ENCODE measurements at regions not wholly inside any gene's neighbourhood (a gene's known extent, or its start where the extent isn't known, plus 50 kb on each side); places are given as distances from the start of the nearest gene placed in this dataset.

GRCh38 chr1:234746798-234747196 is 136.8 kb upstream of the IRF2BP2 start:
- H2BK120ac ChIP-seq (ENCODE audit: low read depth, low read length, poor library complexity, severe bottlenecking) = no peak overlapping the region
- no peak overlapping the region for H3K4me2 ChIP-seq (ENCODE audit: insufficient read depth, insufficient read length, low read length)
- H4K5ac ChIP-seq (ENCODE audit: insufficient read length, low read depth, low read length) = no peak overlapping the region
- H3K36me3 Mint-ChIP-seq (ENCODE audit: insufficient read depth in 1 of 3, low read depth in 3 of 3) = no peaks in the 10 kb centered on the region
- no peaks in the 10 kb centered on the region for H3K27me3 ChIP-seq (ENCODE audit: insufficient read depth, low read length)
- H3T11ph ChIP-seq (ENCODE audit: low read length) = no peak overlapping the region
- H3K27ac ChIP-seq (ENCODE audit: insufficient read length, low read depth, low read length) = no peak overlapping the region
- H3K79me2 ChIP-seq (ENCODE audit: insufficient read depth, low read length) = no peaks in the 10 kb centered on the region
- no peak overlapping the region for H2BK20ac ChIP-seq (ENCODE audit: low read depth, low read length, poor library complexity, severe bottlenecking)
- no peak overlapping the region for H3K4me3 Mint-ChIP-seq
- no peak overlapping the region for H3K23ac ChIP-seq (ENCODE audit: insufficient read length, low read depth, low read length)
- no peak overlapping the region for H2BK15ac ChIP-seq (ENCODE audit: low read depth, low read length)
- no peak overlapping the region for H2BK5ac ChIP-seq (ENCODE audit: insufficient read length, low read length)
- DNase-seq = no peak
- H3K27ac Mint-ChIP-seq = peak overlapping the region in 1 of 3 experiments; percentile 69; a peak in 1 of 7 replicates
- H2BK12ac ChIP-seq (ENCODE audit: insufficient read length, low read depth, low read length) = no peak overlapping the region
- WGBS (ENCODE audit: extremely low coverage, insufficient read length, low lambda C conversion rate) = no CpG with 5 or more reads among the region's 9 CpGs
- no peak overlapping the region for H3K18ac ChIP-seq (ENCODE audit: insufficient read length, low read depth, low read length)
- no peaks in the 10 kb centered on the region for H3K23me2 ChIP-seq (ENCODE audit: insufficient read length, low read depth, low read length, poor library complexity, severe bottlenecking)
- no peak overlapping the region for H3K9ac ChIP-seq (ENCODE audit: extremely low read depth, insufficient read length, low read length)
- H3K4me1 Mint-ChIP-seq = peaks cover 29 to 35% of the 10 kb centered on the region in 2 experiments
- 0 out of 2 replicates have a peak, but pooled peaks cover 3% of the 10 kb centered on the region for H3K4me1 ChIP-seq (ENCODE audit: insufficient read depth, low read length)
- no peaks in the 10 kb centered on the region for H3K79me1 ChIP-seq (ENCODE audit: insufficient read depth, low read depth, low read length, poor library complexity, severe bottlenecking)
- H3K56ac ChIP-seq (ENCODE audit: insufficient read length, low read depth, low read length) = no peak overlapping the region
- H3K27me3 Mint-ChIP-seq (ENCODE audit: low read depth) = peaks cover 2% of the 10 kb centered on the region
- no peak overlapping the region for H2AK5ac ChIP-seq (ENCODE audit: insufficient read length, low read length)
- H4K91ac ChIP-seq (ENCODE audit: insufficient read length, low read depth, low read length) = no peak overlapping the region
- no peak overlapping the region for H4K8ac ChIP-seq (replicated peaks; ENCODE audit: insufficient read length, low read depth, low read length)
- H2AFZ ChIP-seq (ENCODE audit: low read length) = no peak overlapping the region
- no peak for TF ChIP-seq CTCF (conservative IDR thresholded peaks at IDR 0.05)
- no peak overlapping the region for H3K4ac ChIP-seq (ENCODE audit: low read depth, low read length)
- no peak overlapping the region for H3K14ac ChIP-seq (ENCODE audit: insufficient read depth, low read length)
- H3K9me3 Mint-ChIP-seq = no peaks in the 10 kb centered on the region
- no peaks in the 10 kb centered on the region for H3K9me3 ChIP-seq (ENCODE audit: control insufficient read depth, low read depth, low read length)
- H4K20me1 ChIP-seq (ENCODE audit: control insufficient read depth, insufficient read depth, insufficient read length) = no peaks in the 10 kb centered on the region

Data from H9 (cell line).